ENCODE measurements at regions not wholly inside any gene's neighbourhood (a gene's known extent, or its start where the extent isn't known, plus 50 kb on each side); places are given as distances from the start of the nearest gene placed in this dataset.

- DNase-seq (ENCODE audit: low read depth, low spot score): no peak
These were observed 629.7 kb upstream of the SETBP1 start for GRCh38 chr18:44051026-44051425.

GRCh38 chr18:44054514-44054913 is 626.2 kb upstream of the SETBP1 start:
- DNase-seq (ENCODE audit: low read depth, low spot score): no peak

GRCh38 chr18:44060197-44060596 is 620.5 kb upstream of the SETBP1 start:
- DNase-seq (ENCODE audit: low read depth, low spot score): no peak

GRCh38 chr18:44061438-44061837 is 619.2 kb upstream of the SETBP1 start:
- no peak for DNase-seq (ENCODE audit: low read depth, low spot score)

- DNase-seq (ENCODE audit: low read depth, low spot score): no peak
These were observed 618.3 kb upstream of the SETBP1 start for GRCh38 chr18:44062345-44062744.

GRCh38 chr18:44065206-44065605 is 615.5 kb upstream of the SETBP1 start:
- DNase-seq (ENCODE audit: low read depth, low spot score): no peak

- no peak for DNase-seq (ENCODE audit: low read depth, low spot score)
These were observed 614.1 kb upstream of the SETBP1 start for GRCh38 chr18:44066541-44066940.

GRCh38 chr18:44067186-44067585 is 613.5 kb upstream of the SETBP1 start:
- no peak for DNase-seq (ENCODE audit: low read depth, low spot score)

GRCh38 chr18:44075038-44075437 is 605.6 kb upstream of the SETBP1 start:
- no peak for DNase-seq (ENCODE audit: low read depth, low spot score)

GRCh38 chr18:44079606-44080005 is 601.1 kb upstream of the SETBP1 start:
- no peak for DNase-seq (ENCODE audit: low read depth, low spot score)

GRCh38 chr18:44080054-44080453 is 600.6 kb upstream of the SETBP1 start:
- no peak for DNase-seq (ENCODE audit: low read depth, low spot score)

- DNase-seq (ENCODE audit: low read depth, low spot score): no peak
These were observed 591.0 kb upstream of the SETBP1 start for GRCh38 chr18:44089732-44090131.

- DNase-seq (ENCODE audit: low read depth, low spot score): no peak
These were observed 590.2 kb upstream of the SETBP1 start for GRCh38 chr18:44090453-44090852.

- DNase-seq (ENCODE audit: low read depth, low spot score): no peak
These were observed 587.4 kb upstream of the SETBP1 start for GRCh38 chr18:44093253-44093652.

GRCh38 chr18:44096016-44096415 is 584.7 kb upstream of the SETBP1 start:
- no peak for DNase-seq (ENCODE audit: low read depth, low spot score)

GRCh38 chr18:44098551-44099098 is 582.1 kb upstream of the SETBP1 start:
- DNase-seq (ENCODE audit: low read depth, low spot score): no peak

- DNase-seq (ENCODE audit: low read depth, low spot score): no peak
These were observed 573.5 kb upstream of the SETBP1 start for GRCh38 chr18:44107187-44107586.

- no peak for DNase-seq (ENCODE audit: low read depth, low spot score)
These were observed 569.4 kb upstream of the SETBP1 start for GRCh38 chr18:44111337-44111736.

GRCh38 chr18:44117821-44118220 is 562.9 kb upstream of the SETBP1 start:
- no peak for DNase-seq (ENCODE audit: low read depth, low spot score)

GRCh38 chr18:44119607-44120006 is 561.1 kb upstream of the SETBP1 start:
- no peak for DNase-seq (ENCODE audit: low read depth, low spot score)

GRCh38 chr18:44123743-44124142 is 556.9 kb upstream of the SETBP1 start:
- no peak for DNase-seq (ENCODE audit: low read depth, low spot score)

GRCh38 chr18:44125446-44125845 is 555.2 kb upstream of the SETBP1 start:
- no peak for DNase-seq (ENCODE audit: low read depth, low spot score)

- no peak for DNase-seq (ENCODE audit: low read depth, low spot score)
These were observed 554.1 kb upstream of the SETBP1 start for GRCh38 chr18:44126598-44126997.

GRCh38 chr18:44128365-44128764 is 552.3 kb upstream of the SETBP1 start:
- no peak for DNase-seq (ENCODE audit: low read depth, low spot score)
